LHCN-M2 (cell line): ENCODE measurements at regions not wholly inside any gene's neighbourhood (a gene's known extent, or its start where the extent isn't known, plus 50 kb on each side); places are given as distances from the start of the nearest gene placed in this dataset.
A peak's percentile ranks its signal among the peaks of the same experiment; 100 is the strongest.
"Not testable (repeated sequence)": the region's sequence is repeated elsewhere in the genome, so short reads cannot be mapped to it uniquely, and the experiment has no call there.

Source experiments
- DNase-seq: peaks from one replicate; pipeline ENCODE4 v3.0.0-alpha.2; 2012; ENCODE audit warnings: low read depth

GRCh38 chr7:81887098-81888090 lies 117.5 kb upstream of the HGF start:
- DNase-seq = peak; percentile 72

- peak; percentile 48 for DNase-seq
Observed at GRCh38 chr7:81886211-81886764, 116.4 kb upstream of the HGF start.

- DNase-seq = no peak
Observed at GRCh38 chr7:81884817-81885216, 115.0 kb upstream of the HGF start.

- no peak for DNase-seq
Observed at GRCh38 chr7:81883801-81884393, 114.0 kb upstream of the HGF start.

- peak; percentile 86 for DNase-seq
Observed at GRCh38 chr7:81882086-81882485, 112.2 kb upstream of the HGF start.

- no peak for DNase-seq
Observed at GRCh38 chr7:81877890-81878289, 108.0 kb upstream of the HGF start.

GRCh38 chr7:81873559-81873958 lies 103.7 kb upstream of the HGF start:
- peak; percentile 63 for DNase-seq

GRCh38 chr7:81871606-81872265 lies 101.9 kb upstream of the HGF start:
- DNase-seq = no peak

GRCh38 chr7:81870608-81871007 lies 100.8 kb upstream of the HGF start:
- DNase-seq = no peak

GRCh38 chr7:81869670-81870069 lies 99.8 kb upstream of the HGF start:
- DNase-seq = peak; percentile 57

- no peak for DNase-seq
Observed at GRCh38 chr7:81865754-81866153, 95.9 kb upstream of the HGF start.

- DNase-seq = no peak
Observed at GRCh38 chr7:81859433-81859832, 89.6 kb upstream of the HGF start.

GRCh38 chr7:81858820-81859219 lies 89.0 kb upstream of the HGF start:
- peak; percentile 35 for DNase-seq

- no peak for DNase-seq
Observed at GRCh38 chr7:81857385-81857784, 87.5 kb upstream of the HGF start.

- DNase-seq = no peak
Observed at GRCh38 chr7:81854518-81854917, 84.7 kb upstream of the HGF start.

GRCh38 chr7:81852701-81853100 lies 82.9 kb upstream of the HGF start:
- DNase-seq = no peak

GRCh38 chr7:81851413-81851812 lies 81.6 kb upstream of the HGF start:
- no peak for DNase-seq

- DNase-seq = peak; percentile 88
Observed at GRCh38 chr7:81846398-81846797, 76.6 kb upstream of the HGF start.

GRCh38 chr7:81845744-81846241 lies 75.9 kb upstream of the HGF start:
- peak; percentile 68 for DNase-seq

- DNase-seq = not testable (repeated sequence)
Observed at GRCh38 chr7:81843657-81844056, 73.8 kb upstream of the HGF start.

- DNase-seq = no peak
Observed at GRCh38 chr7:81842361-81842760, 72.5 kb upstream of the HGF start.
